ENCODE measurements at regions not wholly inside any gene's neighbourhood (a gene's known extent, or its start where the extent isn't known, plus 50 kb on each side); places are given as distances from the start of the nearest gene placed in this dataset.

DNA sequence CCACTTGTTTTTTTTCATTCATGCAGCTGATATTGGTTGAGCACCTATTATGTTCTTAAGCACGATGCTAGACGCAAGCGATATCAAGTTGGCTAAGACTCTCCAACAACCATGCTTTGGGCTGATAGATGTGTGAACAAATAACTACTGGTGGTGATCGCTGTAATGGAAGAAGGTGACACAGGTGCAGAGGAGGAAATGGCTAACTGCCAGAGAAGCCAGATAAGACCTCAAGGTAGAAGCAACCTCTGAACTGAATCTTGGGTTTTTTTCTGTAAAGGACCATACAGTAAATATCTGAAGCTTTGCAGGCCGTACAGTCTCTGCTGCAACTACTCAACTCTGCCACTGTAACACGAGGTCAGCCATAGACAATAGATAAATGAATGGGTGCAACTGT, 97.9 kb downstream of the C17orf67 start:
- H3K4ac ChIP-seq (ENCODE audit: low read depth, low read length): no peak overlapping the region
- H4K8ac ChIP-seq (ENCODE audit: low read depth in 2 of 2, low read length in 2 of 2): no peak overlapping the region
- intact Hi-C loops (cut with micrococcal nuclease): no loop called here
- DNase-seq: no peak
- H3K27me3 ChIP-seq (ENCODE audit: control insufficient read depth, insufficient read depth, low read length): peaks cover 3% of the 10 kb centered on the region
- no peak overlapping the region for H3K23ac ChIP-seq (ENCODE audit: low read depth, low read length)
- no peak overlapping the region for H3K18ac ChIP-seq (ENCODE audit: low read depth, low read length)
- peaks cover 4% of the 10 kb centered on the region; the same call in 1 of the 2 replicates for H3K9me1 ChIP-seq (ENCODE audit: insufficient read depth, low read length)
- no TSS peak for BruUV-seq (replicated peaks)
- CTCF ChIA-PET: no interaction called here
- H3K36me3 ChIP-seq (ENCODE audit: control insufficient read depth, insufficient read depth, low read length): no peaks in the 10 kb centered on the region
- no peak overlapping the region for H2BK20ac ChIP-seq (ENCODE audit: low read depth, low read length)
- no peak overlapping the region for H2BK120ac ChIP-seq (ENCODE audit: low read depth, low read length)
- no peak overlapping the region for H3K56ac ChIP-seq (ENCODE audit: extremely low read depth, insufficient read depth, low read length)
- no peaks in the 10 kb centered on the region for H3K79me1 ChIP-seq (ENCODE audit: low read depth in 1 of 2, low read length in 2 of 2)
- peaks cover 17% of the 10 kb centered on the region for H3K4me1 ChIP-seq (ENCODE audit: control insufficient read depth, insufficient read depth, low read length)
- H4K5ac ChIP-seq (ENCODE audit: low read depth, low read length): no peak overlapping the region
- no peak for TF ChIP-seq SMC3 (IDR thresholded peaks at IDR 0.05; ENCODE audit: low read depth, low read length)
- TF ChIP-seq FOS (IDR thresholded peaks at IDR 0.05; ENCODE audit: low read depth, low read length): no peak
- no peak for TF ChIP-seq BHLHE40 (IDR thresholded peaks at IDR 0.05; ENCODE audit: low read depth, low read length)
- TF ChIP-seq CEBPB (IDR thresholded peaks at IDR 0.05; ENCODE audit: low read depth, low read length): no peak
- no peak for TF ChIP-seq RAD21 (IDR thresholded peaks at IDR 0.05; ENCODE audit: low read length)
- TF ChIP-seq NFE2L2 (IDR thresholded peaks at IDR 0.05; ENCODE audit: low read depth, low read length): no peak
- no peak for TF ChIP-seq POLR2A (IDR thresholded peaks at IDR 0.05; ENCODE audit: low read depth, low read length)
- no peak for TF ChIP-seq ELK1 (IDR thresholded peaks at IDR 0.05; ENCODE audit: borderline replicate concordance, low read depth, low read length)
- no peak for TF ChIP-seq MAZ (IDR thresholded peaks at IDR 0.05; ENCODE audit: borderline replicate concordance, low read depth, low read length)
- no peak for TF ChIP-seq RCOR1 (IDR thresholded peaks at IDR 0.05; ENCODE audit: insufficient replicate concordance, low read length)
- TF ChIP-seq CHD1 (IDR thresholded peaks at IDR 0.05; ENCODE audit: low read depth, low read length): no peak
- no peak for TF ChIP-seq USF2 (IDR thresholded peaks at IDR 0.05; ENCODE audit: low read depth, low read length)
- H3K4me3 ChIP-seq (ENCODE audit: insufficient read depth, low read depth, low read length): no peak overlapping the region
- no peak overlapping the region; the same call in 2 of the 3 replicates for H2BK15ac ChIP-seq (ENCODE audit: low read depth, low read length)
- dilution Hi-C loops (cut with HindIII; ENCODE audit: low sequenced_read_pairs, unreplicated experiment): no loop called here
- 0 out of 2 replicates have a peak overlapping the region, but pooled peaks have one; percentile 16 for H2AK5ac ChIP-seq (ENCODE audit: low read depth, low read length)
- POLR2A ChIA-PET (ENCODE audit: unreplicated experiment): no interaction called here
- H4K91ac ChIP-seq (ENCODE audit: insufficient read depth, low read depth, low read length): no peak overlapping the region
- in situ Hi-C loops (cut with MboI; ENCODE audit: low sequenced_read_pairs): no loop called here
- H2AFZ ChIP-seq (replicated peaks; ENCODE audit: low read length, poor library complexity): no peak overlapping the region
- no peak overlapping the region for H3K4me2 ChIP-seq (ENCODE audit: low read depth, low read length)
- H3K9me3 ChIP-seq (ENCODE audit: control insufficient read depth, insufficient read depth, low read length): no peaks in the 10 kb centered on the region
- 60% methylated on average over 1 of the region's 6 CpGs; no CpG with 5 or more reads in 1 of the 2 experiments for WGBS, 2 experiments (ENCODE audit: extremely low coverage in 2 of 2, insufficient read length in 1 of 2)
- no peak overlapping the region for H3K27ac ChIP-seq (ENCODE audit: insufficient read depth, low read length)
- H2BK5ac ChIP-seq (ENCODE audit: low read depth, low read length, poor library complexity, severe bottlenecking): no peak overlapping the region
- H4K20me1 ChIP-seq (ENCODE audit: insufficient read depth, low read length): no peaks in the 10 kb centered on the region
- no peak overlapping the region for H3K9ac ChIP-seq (ENCODE audit: low read depth, low read length)
- H2AK9ac ChIP-seq (replicated peaks; ENCODE audit: low read depth, low read length, poor library complexity): no peak overlapping the region
- H3K14ac ChIP-seq (replicated peaks; ENCODE audit: low read depth, low read length): no peak overlapping the region
- ATAC-seq (ENCODE audit: low read depth): no peak

Data from IMR-90 (cell line).